ENCODE measurements at regions not wholly inside any gene's neighbourhood (a gene's known extent, or its start where the extent isn't known, plus 50 kb on each side); places are given as distances from the start of the nearest gene placed in this dataset.

DNA sequence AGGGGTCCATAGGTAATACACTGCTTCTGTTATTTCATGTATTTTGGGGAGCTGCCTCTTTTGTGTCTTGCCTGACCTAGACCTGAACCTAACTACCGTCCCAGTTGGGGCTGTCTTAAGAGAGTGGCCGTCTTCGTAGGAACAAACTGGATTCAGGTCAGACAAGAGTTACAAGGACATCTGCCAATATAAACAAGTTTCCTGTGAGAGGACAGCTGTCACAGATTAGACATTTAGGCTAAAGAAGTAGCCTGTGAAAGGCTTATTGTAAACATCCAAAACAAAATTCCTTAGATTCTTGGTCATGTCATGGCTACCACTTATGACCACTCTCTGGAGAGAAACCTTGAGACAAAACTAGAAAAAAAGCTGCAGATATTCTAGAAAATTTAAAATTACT is 797.6 kb upstream of the AADAT start:
- TF ChIP-seq, protein P1, sequence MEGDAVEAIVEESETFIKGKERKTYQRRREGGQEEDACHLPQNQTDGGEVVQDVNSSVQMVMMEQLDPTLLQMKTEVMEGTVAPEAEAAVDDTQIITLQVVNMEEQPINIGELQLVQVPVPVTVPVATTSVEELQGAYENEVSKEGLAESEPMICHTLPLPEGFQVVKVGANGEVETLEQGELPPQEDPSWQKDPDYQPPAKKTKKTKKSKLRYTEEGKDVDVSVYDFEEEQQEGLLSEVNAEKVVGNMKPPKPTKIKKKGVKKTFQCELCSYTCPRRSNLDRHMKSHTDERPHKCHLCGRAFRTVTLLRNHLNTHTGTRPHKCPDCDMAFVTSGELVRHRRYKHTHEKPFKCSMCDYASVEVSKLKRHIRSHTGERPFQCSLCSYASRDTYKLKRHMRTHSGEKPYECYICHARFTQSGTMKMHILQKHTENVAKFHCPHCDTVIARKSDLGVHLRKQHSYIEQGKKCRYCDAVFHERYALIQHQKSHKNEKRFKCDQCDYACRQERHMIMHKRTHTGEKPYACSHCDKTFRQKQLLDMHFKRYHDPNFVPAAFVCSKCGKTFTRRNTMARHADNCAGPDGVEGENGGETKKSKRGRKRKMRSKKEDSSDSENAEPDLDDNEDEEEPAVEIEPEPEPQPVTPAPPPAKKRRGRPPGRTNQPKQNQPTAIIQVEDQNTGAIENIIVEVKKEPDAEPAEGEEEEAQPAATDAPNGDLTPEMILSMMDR (IDR thresholded peaks at IDR 0.05) = no peak
- TF ChIP-seq ZFX (IDR thresholded peaks at IDR 0.05; ENCODE audit: borderline replicate concordance) = no peak
